Left ventricle myocardium superior (tissue), 1 donor: ENCODE measurements at regions not wholly inside any gene's neighbourhood (a gene's known extent, or its start where the extent isn't known, plus 50 kb on each side); places are given as distances from the start of the nearest gene placed in this dataset.

Source experiments
- ATAC-seq: fragments of 200-7000 bp; cut with Tn5 transposase; one replicate; pipeline ENCODE4 v1.9.1; 2020; ENCODE audit warnings: mild to moderate bottlenecking, moderate library complexity
- DNase-seq: peaks from one replicate; pipeline ENCODE4 v3.0.0-alpha.2; 2020
- intact Hi-C: fragments of 100-400 bp; cut with micrococcal nuclease; formaldehyde crosslinking; loops from one replicate; pipeline ENCODE4 v1.11.0; 2022
- donor health status: DM: no; HTN: yes; CAD: no; lungs with severe emphysema.

- DNase-seq (no peak), ATAC-seq (no peak)
- intact Hi-C loops: no loop called here
Measured at GRCh38 chr5:175388531-175388930, 55.5 kb downstream of the DRD1 start.

GRCh38 chr5:175387144-175387543, 56.8 kb downstream of the DRD1 start:
- ATAC-seq (no peak), DNase-seq (no peak)
- intact Hi-C loops: no loop called here

- DNase-seq (no peak), ATAC-seq (no peak)
- intact Hi-C loops: no loop called here
Measured at GRCh38 chr5:175386526-175386925, 57.5 kb downstream of the DRD1 start.

- no peak for ATAC-seq
- DNase-seq: no peak
- intact Hi-C loops: no loop called here
Measured at GRCh38 chr5:175385691-175386362, 58.2 kb downstream of the DRD1 start.

GRCh38 chr5:175384724-175385552, 59.0 kb downstream of the DRD1 start:
- ATAC-seq (no peak), DNase-seq (no peak)
- intact Hi-C loops: no loop called here

- intact Hi-C loops: no loop called here
- ATAC-seq (no peak), DNase-seq (no peak)
Measured at GRCh38 chr5:175383350-175383749, 60.6 kb downstream of the DRD1 start.

- DNase-seq (no peak), ATAC-seq (no peak)
- intact Hi-C loops: no loop called here
Measured at GRCh38 chr5:175382171-175382570, 61.8 kb downstream of the DRD1 start.

GRCh38 chr5:175381130-175381529, 62.9 kb downstream of the DRD1 start:
- no peak for ATAC-seq
- intact Hi-C loops: no loop called here

GRCh38 chr5:175380701-175381100, 63.3 kb downstream of the DRD1 start:
- ATAC-seq (no peak), DNase-seq (no peak)
- intact Hi-C loops: no loop called here

More at GRCh38 chr5:175381130-175381529, 62.9 kb downstream of the DRD1 start:
- no peak for DNase-seq

GRCh38 chr5:175379867-175380266, 64.1 kb downstream of the DRD1 start:
- ATAC-seq: no peak
- intact Hi-C loops: no loop called here
- no peak for DNase-seq

GRCh38 chr5:175378444-175379028, 65.4 kb downstream of the DRD1 start:
- intact Hi-C loops: no loop called here
- DNase-seq (no peak), ATAC-seq (no peak)

- ATAC-seq (no peak), DNase-seq (no peak)
- intact Hi-C loops: no loop called here
Measured at GRCh38 chr5:175377816-175378215, 66.2 kb downstream of the DRD1 start.

- DNase-seq (no peak), ATAC-seq (no peak)
- intact Hi-C loops: no loop called here
Measured at GRCh38 chr5:175374166-175374875, 69.7 kb downstream of the DRD1 start.

GRCh38 chr5:175365866-175366265, 78.1 kb downstream of the DRD1 start:
- ATAC-seq (no peak), DNase-seq (no peak)
- intact Hi-C loops: no loop called here

- no peak for ATAC-seq
- DNase-seq: no peak
- intact Hi-C loops: no loop called here
Measured at GRCh38 chr5:175363300-175363699, 80.7 kb downstream of the DRD1 start.

- intact Hi-C loops: no loop called here
- DNase-seq (no peak), ATAC-seq (no peak)
Measured at GRCh38 chr5:175357995-175358394, 86.0 kb downstream of the DRD1 start.

GRCh38 chr5:175356428-175356827, 87.6 kb downstream of the DRD1 start:
- intact Hi-C loops: no loop called here
- DNase-seq (no peak), ATAC-seq (no peak)

GRCh38 chr5:175354964-175355363, 89.0 kb downstream of the DRD1 start:
- ATAC-seq (no peak), DNase-seq (no peak)
- intact Hi-C loops: no loop called here

- no peak for DNase-seq
- ATAC-seq: no peak
- intact Hi-C loops: no loop called here
Measured at GRCh38 chr5:175353926-175354325, 90.1 kb downstream of the DRD1 start.
